ENCODE measurements at regions not wholly inside any gene's neighbourhood (a gene's known extent, or its start where the extent isn't known, plus 50 kb on each side); places are given as distances from the start of the nearest gene placed in this dataset.

DNA sequence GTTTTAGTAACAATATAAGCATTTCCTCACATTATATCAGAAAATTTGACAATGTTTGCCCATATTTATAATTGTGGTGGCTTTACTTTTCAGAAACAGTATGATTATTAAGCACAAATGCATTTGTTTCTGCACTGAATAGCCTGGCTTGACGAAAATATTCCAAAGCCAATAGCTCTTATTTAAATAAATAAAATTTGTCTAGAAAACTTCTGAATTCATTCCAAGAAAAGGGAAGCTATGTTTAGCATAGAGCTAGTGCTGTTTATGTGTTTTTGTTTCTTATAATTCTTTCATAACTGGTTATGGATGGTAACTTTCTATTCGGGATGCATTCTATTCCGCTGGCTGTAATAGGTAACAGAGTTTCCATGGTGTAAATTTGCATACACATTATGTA, 268.6 kb downstream of the PTBP2 start:
- Histone ChIP-seq H2AFZ (ENCODE audit: low read depth, low read length, poor library complexity, severe bottlenecking) (no peak overlapping the region), H3K79me2 (ENCODE audit: insufficient read depth, low read length) (no peaks in the 10 kb centered on the region), H3K9me3 (ENCODE audit: control insufficient read depth in 1 of 2, insufficient read depth in 1 of 2, low read depth in 1 of 2, low read length in 2 of 2) (no peaks in the 10 kb centered on the region), H3K27ac (ENCODE audit: low read depth, low read length) (no peak overlapping the region), H3K4me1 (ENCODE audit: control insufficient read depth in 1 of 2, insufficient read depth in 2 of 2, low read length in 2 of 2) (no peaks in the 10 kb centered on the region), H3K27me3 (ENCODE audit: insufficient read depth, low read length) (no peaks in the 10 kb centered on the region), H3K9ac (ENCODE audit: low read length) (no peak overlapping the region), H4K20me1 (ENCODE audit: insufficient read depth) (no peaks in the 10 kb centered on the region), H3K4me3 (replicated peaks in 1 of 2; ENCODE audit: low read depth in 1 of 2, low read length in 2 of 2) (no peak overlapping the region), H3K4me2 (ENCODE audit: low read length) (no peak overlapping the region), H3K9me2 (ENCODE audit: insufficient read depth) (no peaks in the 10 kb centered on the region), H3K36me3 (ENCODE audit: control insufficient read depth in 1 of 2, insufficient read depth in 2 of 2, low read length in 2 of 2) (no peaks in the 10 kb centered on the region)
- no TSS peak for BruUV-seq (replicated peaks)
- POLR2A ChIA-PET: no interaction called here
- intact Hi-C loops (cut with micrococcal nuclease): no loop called here
- CTCF ChIA-PET: no interaction called here
- RAD21 ChIA-PET (ENCODE audit: low non-redundant PET in 1 of 2, low total read pairs in 2 of 2, uncharacterized antibody in 2 of 2, unreplicated experiment in 2 of 2): no interaction called here
- no peak for DNase-seq (ENCODE audit: low read depth, low spot score)
- no peak for TF ChIP-seq RAD21 (IDR thresholded peaks at IDR 0.05; ENCODE audit: low read depth)
- TF ChIP-seq ZNF274 (IDR thresholded peaks at IDR 0.05; ENCODE audit: low read depth, low read length): no peak
- no peak for TF ChIP-seq CEBPB (IDR thresholded peaks at IDR 0.05; ENCODE audit: low read depth)
- no peak for TF ChIP-seq TCF7L2 (IDR thresholded peaks at IDR 0.05; ENCODE audit: borderline replicate concordance, extremely low read depth, insufficient read depth, insufficient read length)
- TF ChIP-seq ELF1 (IDR thresholded peaks at IDR 0.05; ENCODE audit: borderline replicate concordance, low read depth): no peak
- TF ChIP-seq, protein P1, sequence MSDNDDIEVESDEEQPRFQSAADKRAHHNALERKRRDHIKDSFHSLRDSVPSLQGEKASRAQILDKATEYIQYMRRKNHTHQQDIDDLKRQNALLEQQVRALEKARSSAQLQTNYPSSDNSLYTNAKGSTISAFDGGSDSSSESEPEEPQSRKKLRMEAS (IDR thresholded peaks at IDR 0.05): no peak
- TF ChIP-seq, protein P2, sequence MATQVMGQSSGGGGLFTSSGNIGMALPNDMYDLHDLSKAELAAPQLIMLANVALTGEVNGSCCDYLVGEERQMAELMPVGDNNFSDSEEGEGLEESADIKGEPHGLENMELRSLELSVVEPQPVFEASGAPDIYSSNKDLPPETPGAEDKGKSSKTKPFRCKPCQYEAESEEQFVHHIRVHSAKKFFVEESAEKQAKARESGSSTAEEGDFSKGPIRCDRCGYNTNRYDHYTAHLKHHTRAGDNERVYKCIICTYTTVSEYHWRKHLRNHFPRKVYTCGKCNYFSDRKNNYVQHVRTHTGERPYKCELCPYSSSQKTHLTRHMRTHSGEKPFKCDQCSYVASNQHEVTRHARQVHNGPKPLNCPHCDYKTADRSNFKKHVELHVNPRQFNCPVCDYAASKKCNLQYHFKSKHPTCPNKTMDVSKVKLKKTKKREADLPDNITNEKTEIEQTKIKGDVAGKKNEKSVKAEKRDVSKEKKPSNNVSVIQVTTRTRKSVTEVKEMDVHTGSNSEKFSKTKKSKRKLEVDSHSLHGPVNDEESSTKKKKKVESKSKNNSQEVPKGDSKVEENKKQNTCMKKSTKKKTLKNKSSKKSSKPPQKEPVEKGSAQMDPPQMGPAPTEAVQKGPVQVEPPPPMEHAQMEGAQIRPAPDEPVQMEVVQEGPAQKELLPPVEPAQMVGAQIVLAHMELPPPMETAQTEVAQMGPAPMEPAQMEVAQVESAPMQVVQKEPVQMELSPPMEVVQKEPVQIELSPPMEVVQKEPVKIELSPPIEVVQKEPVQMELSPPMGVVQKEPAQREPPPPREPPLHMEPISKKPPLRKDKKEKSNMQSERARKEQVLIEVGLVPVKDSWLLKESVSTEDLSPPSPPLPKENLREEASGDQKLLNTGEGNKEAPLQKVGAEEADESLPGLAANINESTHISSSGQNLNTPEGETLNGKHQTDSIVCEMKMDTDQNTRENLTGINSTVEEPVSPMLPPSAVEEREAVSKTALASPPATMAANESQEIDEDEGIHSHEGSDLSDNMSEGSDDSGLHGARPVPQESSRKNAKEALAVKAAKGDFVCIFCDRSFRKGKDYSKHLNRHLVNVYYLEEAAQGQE (IDR thresholded peaks at IDR 0.05; ENCODE audit: low read depth): no peak
- ATAC-seq: no peak

Data from HCT116 (cell line).